Endothelial cell of umbilical vein (primary cell): ENCODE measurements at regions not wholly inside any gene's neighbourhood (a gene's known extent, or its start where the extent isn't known, plus 50 kb on each side); places are given as distances from the start of the nearest gene placed in this dataset.

Experiments used
- EZH2 ChIP-seq: IDR thresholded peaks from 2 replicates; pipeline ENCODE4 v1.6.1; 2012; ENCODE audit warnings: borderline replicate concordance, low read depth, mild to moderate bottlenecking, moderate library complexity, low read length, inconsistent platforms; ENCODE audit not compliant: severe bottlenecking
- GATA2 ChIP-seq: IDR thresholded peaks from 2 replicates; pipeline ENCODE4 v1.7.0; 2011; ENCODE audit warnings: low read depth, mild to moderate bottlenecking, moderate library complexity, mixed read lengths, low read length; ENCODE audit not compliant: insufficient read length, insufficient read depth
- JUN ChIP-seq: IDR thresholded peaks from 2 replicates; pipeline ENCODE4 v1.6.1; 2011; ENCODE audit warnings: borderline replicate concordance, low read depth; ENCODE audit not compliant: insufficient read length, insufficient read depth
- MYC ChIP-seq: IDR thresholded peaks from one replicate; pipeline ENCODE4 v1.6.1; 2011; ENCODE audit warnings: mild to moderate bottlenecking, low read depth, low read length
- POLR2A ChIP-seq: IDR thresholded peaks from 2 replicates; pipeline ENCODE4 v1.6.1; 2012; ENCODE audit warnings: low read depth, mild to moderate bottlenecking, control low read depth, low read length
- POLR2AphosphoS5 ChIP-seq: IDR thresholded peaks from 2 replicates; pipeline ENCODE4 v1.6.1; 2012; ENCODE audit warnings: low read depth, mild to moderate bottlenecking, control low read depth, low read length, moderate library complexity; ENCODE audit not compliant: insufficient read depth
- TF ChIP-seq, protein P1 (sequence below), 2 donors: IDR thresholded peaks; 1 replicate in 1 of 2; 2 replicates in 1 of 2; pipeline ENCODE4 v1.5.1; 2011; ENCODE audit warnings: low read length in 2 of 2, mild to moderate bottlenecking in 2 of 2, moderate library complexity in 2 of 2, control low read depth in 1 of 2, inconsistent platforms in 1 of 2, low read depth in 1 of 2; ENCODE audit not compliant: insufficient read depth in 1 of 2; ENCODE audit errors: extremely low read depth in 1 of 2
- TF ChIP-seq, protein P2 (sequence below): IDR thresholded peaks from 2 replicates; pipeline ENCODE4 v1.6.1; 2011; ENCODE audit not compliant: insufficient read depth, insufficient read length

DNA sequence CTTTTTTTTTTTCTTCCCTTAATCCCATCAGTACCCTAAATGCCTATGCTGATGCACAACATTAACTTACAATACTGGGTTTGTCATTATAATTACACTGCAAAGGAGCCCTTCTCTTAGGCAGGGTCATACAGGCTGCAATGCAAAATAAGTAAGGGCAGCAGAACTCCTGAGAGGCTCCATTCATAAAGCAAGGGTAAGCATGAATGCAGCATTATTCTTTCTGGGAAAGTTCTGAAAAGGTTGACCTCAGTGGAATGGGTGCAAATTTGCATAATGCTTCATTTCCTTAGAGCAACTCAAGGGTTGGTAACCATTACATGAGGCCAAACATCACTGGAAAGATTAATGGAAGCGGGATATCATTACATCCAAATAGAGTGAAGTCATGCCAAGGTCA is 789.2 kb downstream of the KLHL13 start:
- TF ChIP-seq EZH2 (no peak), POLR2A (no peak), POLR2AphosphoS5 (no peak), GATA2 (no peak), JUN (no peak), MYC (no peak)
- TF ChIP-seq, protein P1, sequence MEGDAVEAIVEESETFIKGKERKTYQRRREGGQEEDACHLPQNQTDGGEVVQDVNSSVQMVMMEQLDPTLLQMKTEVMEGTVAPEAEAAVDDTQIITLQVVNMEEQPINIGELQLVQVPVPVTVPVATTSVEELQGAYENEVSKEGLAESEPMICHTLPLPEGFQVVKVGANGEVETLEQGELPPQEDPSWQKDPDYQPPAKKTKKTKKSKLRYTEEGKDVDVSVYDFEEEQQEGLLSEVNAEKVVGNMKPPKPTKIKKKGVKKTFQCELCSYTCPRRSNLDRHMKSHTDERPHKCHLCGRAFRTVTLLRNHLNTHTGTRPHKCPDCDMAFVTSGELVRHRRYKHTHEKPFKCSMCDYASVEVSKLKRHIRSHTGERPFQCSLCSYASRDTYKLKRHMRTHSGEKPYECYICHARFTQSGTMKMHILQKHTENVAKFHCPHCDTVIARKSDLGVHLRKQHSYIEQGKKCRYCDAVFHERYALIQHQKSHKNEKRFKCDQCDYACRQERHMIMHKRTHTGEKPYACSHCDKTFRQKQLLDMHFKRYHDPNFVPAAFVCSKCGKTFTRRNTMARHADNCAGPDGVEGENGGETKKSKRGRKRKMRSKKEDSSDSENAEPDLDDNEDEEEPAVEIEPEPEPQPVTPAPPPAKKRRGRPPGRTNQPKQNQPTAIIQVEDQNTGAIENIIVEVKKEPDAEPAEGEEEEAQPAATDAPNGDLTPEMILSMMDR (IDR thresholded peaks at IDR 0.05; ENCODE audit: extremely low read depth in 1 of 2, insufficient read depth in 1 of 2, low read depth in 1 of 2, low read length in 2 of 2), result no peak
- TF ChIP-seq, protein P2, sequence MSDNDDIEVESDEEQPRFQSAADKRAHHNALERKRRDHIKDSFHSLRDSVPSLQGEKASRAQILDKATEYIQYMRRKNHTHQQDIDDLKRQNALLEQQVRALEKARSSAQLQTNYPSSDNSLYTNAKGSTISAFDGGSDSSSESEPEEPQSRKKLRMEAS, result no peak
